Hepatocyte (in vitro differentiated cells): ENCODE measurements at regions not wholly inside any gene's neighbourhood (a gene's known extent, or its start where the extent isn't known, plus 50 kb on each side); places are given as distances from the start of the nearest gene placed in this dataset.

Experiments
- CTCF ChIP-seq: fragments of 200-600 bp; sonication (generic); IDR thresholded peaks from 2 replicates; pipeline ENCODE4 v1.5.1; 2016; ENCODE audit warnings: antibody characterized with exemption, mild to moderate bottlenecking; ENCODE audit not compliant: poor library complexity
- EZH2 ChIP-seq: fragments of 200-600 bp; sonication (generic); IDR thresholded peaks from 2 replicates; pipeline ENCODE4 v1.6.1; 2016; ENCODE audit warnings: antibody characterized with exemption, mild to moderate bottlenecking, borderline replicate concordance

- TF ChIP-seq CTCF (no peak), EZH2 (no peak)
Measured at GRCh38 chrX:98405376-98405775, 1521.7 kb downstream of the RPA4 start.
